GM12865 (cell line): ENCODE measurements at regions not wholly inside any gene's neighbourhood (a gene's known extent, or its start where the extent isn't known, plus 50 kb on each side); places are given as distances from the start of the nearest gene placed in this dataset.
"Not testable (repeated sequence)": the region's sequence is repeated elsewhere in the genome, so short reads cannot be mapped to it uniquely, and the experiment has no call there.

Experiments used
- DNase-seq: peaks from one replicate; pipeline ENCODE4 v3.0.0; 2010; ENCODE audit warnings: low read depth
- H3K4me3 ChIP-seq: 2 replicates; pipeline ENCODE4 v1.5.1; 2011; ENCODE audit warnings: mild to moderate bottlenecking, low read depth, low read length, control low read depth
- TF ChIP-seq, protein P1 (sequence below): IDR thresholded peaks from 2 replicates; pipeline ENCODE4 v1.5.1; 2011; ENCODE audit warnings: low read length, control low read depth, low read depth, inconsistent platforms; ENCODE audit not compliant: insufficient read depth; ENCODE audit errors: missing control alignments

DNA sequence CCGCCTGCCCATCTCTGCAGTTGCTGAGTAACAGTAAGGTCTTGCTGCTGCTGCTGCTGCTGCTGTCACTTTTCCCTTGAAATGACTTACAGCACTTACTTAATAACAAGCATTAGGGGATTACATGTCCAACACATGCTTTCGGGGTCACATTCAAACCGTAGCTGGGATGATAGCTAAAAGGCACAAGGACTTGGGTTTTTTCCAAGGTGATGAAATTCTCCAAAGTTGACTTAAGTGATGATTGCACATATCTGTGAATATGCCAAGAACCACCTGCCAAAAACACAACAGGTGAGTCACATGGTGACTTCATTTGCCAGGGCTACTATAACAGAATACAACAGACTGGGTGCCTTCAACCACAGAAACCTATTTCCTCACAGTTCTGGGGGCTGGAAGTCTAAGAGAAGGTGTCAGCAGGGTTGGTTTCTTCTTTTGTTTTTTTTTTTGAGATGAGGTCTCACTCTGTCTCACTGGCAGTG lies 121.9 kb upstream of the TNRC6C start:
- TF ChIP-seq, protein P1, sequence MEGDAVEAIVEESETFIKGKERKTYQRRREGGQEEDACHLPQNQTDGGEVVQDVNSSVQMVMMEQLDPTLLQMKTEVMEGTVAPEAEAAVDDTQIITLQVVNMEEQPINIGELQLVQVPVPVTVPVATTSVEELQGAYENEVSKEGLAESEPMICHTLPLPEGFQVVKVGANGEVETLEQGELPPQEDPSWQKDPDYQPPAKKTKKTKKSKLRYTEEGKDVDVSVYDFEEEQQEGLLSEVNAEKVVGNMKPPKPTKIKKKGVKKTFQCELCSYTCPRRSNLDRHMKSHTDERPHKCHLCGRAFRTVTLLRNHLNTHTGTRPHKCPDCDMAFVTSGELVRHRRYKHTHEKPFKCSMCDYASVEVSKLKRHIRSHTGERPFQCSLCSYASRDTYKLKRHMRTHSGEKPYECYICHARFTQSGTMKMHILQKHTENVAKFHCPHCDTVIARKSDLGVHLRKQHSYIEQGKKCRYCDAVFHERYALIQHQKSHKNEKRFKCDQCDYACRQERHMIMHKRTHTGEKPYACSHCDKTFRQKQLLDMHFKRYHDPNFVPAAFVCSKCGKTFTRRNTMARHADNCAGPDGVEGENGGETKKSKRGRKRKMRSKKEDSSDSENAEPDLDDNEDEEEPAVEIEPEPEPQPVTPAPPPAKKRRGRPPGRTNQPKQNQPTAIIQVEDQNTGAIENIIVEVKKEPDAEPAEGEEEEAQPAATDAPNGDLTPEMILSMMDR: no peak
- no peak for DNase-seq
- no peak overlapping the region for H3K4me3 ChIP-seq

DNA sequence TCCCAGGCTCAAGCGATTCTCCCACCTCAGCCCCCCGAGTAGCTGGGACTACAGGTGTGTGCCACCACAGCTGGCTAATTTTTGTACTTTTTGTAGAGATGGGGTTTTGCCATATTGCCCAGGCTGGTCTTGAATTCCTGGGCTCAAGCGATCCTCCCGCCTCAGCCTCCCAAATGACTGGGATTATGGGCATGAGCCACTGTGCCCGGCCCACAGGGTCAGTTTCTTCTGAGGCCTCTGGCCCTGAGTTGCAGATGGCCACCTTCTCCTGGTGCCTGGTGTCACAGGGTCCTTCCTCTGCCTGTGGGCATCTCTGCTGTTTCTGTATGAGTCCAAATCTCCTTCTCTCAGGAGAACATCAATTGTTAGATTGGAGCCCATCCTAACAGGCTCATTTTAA lies 121.4 kb upstream of the TNRC6C start:
- not testable (repeated sequence) for DNase-seq, H3K4me3 ChIP-seq

GRCh38 chr17:77837917-77838316 lies 120.6 kb upstream of the TNRC6C start:
- H3K4me3 ChIP-seq: no peak overlapping the region
- TF ChIP-seq, protein P1: no peak
- DNase-seq: no peak

GRCh38 chr17:77838748-77839697 lies 119.5 kb upstream of the TNRC6C start:
- TF ChIP-seq, protein P1: no peak
- DNase-seq: no peak
- no peak overlapping the region for H3K4me3 ChIP-seq

GRCh38 chr17:77839698-77840512 lies 118.6 kb upstream of the TNRC6C start:
- no peak overlapping the region for H3K4me3 ChIP-seq
- TF ChIP-seq, protein P1: no peak
- no peak for DNase-seq

DNA sequence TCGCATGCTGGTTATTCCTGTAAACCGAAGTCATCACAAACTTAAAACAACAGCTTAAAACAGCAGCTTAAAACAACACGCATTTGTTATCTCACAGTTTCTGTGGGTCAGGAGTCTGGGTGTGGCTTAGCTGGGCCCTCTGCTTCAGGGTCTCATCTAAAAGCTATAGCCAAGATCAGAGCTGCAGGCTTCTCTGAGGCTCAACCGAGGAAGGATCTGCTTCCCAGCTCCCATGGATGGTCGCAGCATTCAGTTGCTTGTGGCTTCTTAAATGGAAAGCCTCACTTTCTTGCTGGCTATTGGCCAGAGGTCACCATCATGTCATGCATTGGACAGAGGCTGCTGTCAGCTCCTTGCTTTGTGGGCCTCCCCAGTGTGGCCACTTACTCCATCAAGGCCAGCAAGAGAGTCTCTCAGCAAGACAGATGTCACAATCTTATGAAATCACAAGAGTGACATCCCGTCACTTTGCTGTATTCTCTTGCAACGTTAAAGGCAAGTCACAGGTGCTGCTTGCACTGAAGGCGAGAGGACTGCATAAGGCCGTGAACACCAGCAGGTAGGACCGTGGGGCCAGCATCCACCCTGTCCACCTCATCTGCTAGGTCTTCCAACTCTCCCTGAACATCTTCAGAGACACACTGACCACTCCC lies 117.9 kb upstream of the TNRC6C start:
- H3K4me3 ChIP-seq: no peak overlapping the region
- TF ChIP-seq, protein P1: no peak
- DNase-seq: no peak
